ENCODE measurements at regions not wholly inside any gene's neighbourhood (a gene's known extent, or its start where the extent isn't known, plus 50 kb on each side); places are given as distances from the start of the nearest gene placed in this dataset.

GRCh38 chr1:116841569-116842344 lies 68.0 kb upstream of the PTGFRN start:
- no peak for TF ChIP-seq POLR2A (IDR thresholded peaks at IDR 0.05; ENCODE audit: low read depth, low read length)
- no peak for TF ChIP-seq CTCF (conservative IDR thresholded peaks at IDR 0.05; ENCODE audit: low read depth, low read length)
- TF ChIP-seq MXI1 (IDR thresholded peaks at IDR 0.05; ENCODE audit: borderline replicate concordance, low read depth, low read length), result no peak
- no peak for TF ChIP-seq USF2 (IDR thresholded peaks at IDR 0.05; ENCODE audit: low read depth, low read length)
- TF ChIP-seq MAFK (IDR thresholded peaks at IDR 0.05; ENCODE audit: low read depth, low read length), result no peak
- no peak for TF ChIP-seq SMC3 (IDR thresholded peaks at IDR 0.05; ENCODE audit: low read depth, low read length)
- no peak for TF ChIP-seq MAZ (IDR thresholded peaks at IDR 0.05; ENCODE audit: borderline replicate concordance, low read depth, low read length)
- no peak for TF ChIP-seq RFX5 (IDR thresholded peaks at IDR 0.05; ENCODE audit: low read depth, low read length)

Measured in IMR-90 (cell line).